ENCODE measurements at regions not wholly inside any gene's neighbourhood (a gene's known extent, or its start where the extent isn't known, plus 50 kb on each side); places are given as distances from the start of the nearest gene placed in this dataset.
"Not testable (repeated sequence)": the region's sequence is repeated elsewhere in the genome, so short reads cannot be mapped to it uniquely, and the experiment has no call there.

DNA sequence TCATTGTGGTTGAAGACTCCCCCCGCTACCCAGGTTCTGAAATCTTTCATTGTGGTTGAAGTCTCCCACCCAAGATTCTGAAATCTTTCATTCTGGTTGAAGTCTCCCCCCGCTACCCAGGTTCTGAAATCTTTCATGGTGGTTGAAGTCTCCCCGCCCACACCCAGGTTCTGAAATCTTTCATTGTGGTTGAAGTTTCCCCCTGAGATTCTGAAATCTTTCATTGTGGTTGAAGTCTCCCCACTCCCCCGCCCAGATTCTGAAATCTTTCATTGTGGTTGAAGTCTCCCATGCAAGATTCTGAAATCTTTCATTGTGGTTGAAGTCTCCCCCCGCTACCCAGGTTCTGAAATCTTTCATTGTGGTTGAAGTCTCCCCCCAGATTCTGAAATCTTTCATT lies 916.0 kb downstream of the BRD1 start:
- not testable (repeated sequence) for DNase-seq (ENCODE audit: low spot score)

DNA sequence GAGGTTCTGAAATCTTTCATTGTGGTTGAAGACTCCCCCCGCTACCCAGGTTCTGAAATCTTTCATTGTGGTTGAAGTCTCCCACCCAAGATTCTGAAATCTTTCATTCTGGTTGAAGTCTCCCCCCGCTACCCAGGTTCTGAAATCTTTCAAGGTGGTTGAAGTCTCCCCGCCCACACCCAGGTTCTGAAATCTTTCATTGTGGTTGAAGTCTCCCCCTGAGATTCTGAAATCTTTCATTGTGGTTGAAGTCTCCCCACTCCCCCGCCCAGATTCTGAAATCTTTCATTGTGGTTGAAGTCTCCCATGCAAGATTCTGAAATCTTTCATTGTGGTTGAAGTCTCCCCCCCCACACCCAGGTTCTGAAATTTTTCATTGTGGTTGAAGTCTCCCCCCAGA lies 916.6 kb downstream of the BRD1 start:
- DNase-seq (ENCODE audit: low spot score): not testable (repeated sequence)

DNA sequence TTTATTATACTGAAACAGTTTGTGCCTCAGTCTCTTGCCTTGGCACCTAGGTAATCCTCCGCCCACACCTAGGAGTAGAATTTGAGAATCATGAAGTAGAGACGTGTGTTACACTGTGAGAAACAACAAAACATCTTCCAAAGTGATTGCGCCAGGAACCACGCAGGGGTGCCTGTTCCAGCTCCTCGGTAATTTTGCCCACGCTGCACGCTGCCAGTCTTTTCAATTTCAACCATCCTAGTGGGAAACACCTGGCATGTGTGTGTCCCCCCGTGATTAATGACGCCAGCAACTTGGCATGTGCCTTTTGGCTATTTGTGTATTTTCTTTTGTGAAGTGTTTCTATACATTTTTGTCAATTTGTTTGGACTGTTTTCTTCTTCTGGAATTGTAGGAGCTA lies 919.1 kb downstream of the BRD1 start:
- no peak for DNase-seq (ENCODE audit: low spot score)

DNA sequence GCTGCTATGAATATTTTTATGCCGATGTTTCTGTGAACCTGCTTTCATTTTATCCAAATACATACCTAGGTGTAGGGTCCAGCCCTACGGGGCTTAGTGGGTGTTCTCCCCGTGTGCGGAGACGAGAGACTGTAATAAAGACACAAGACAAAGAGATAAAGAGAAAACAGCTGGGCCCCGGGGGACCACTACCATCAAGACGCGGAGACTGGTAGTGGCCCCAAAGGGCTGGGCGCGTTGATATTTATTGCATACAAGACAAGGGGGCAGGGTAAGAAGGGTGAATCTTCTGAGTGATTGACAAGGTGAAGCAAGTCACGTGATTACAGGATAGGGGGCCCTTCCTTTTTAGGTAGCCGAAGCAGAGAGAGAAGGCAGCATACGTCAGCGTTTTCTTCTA lies 920.1 kb downstream of the BRD1 start:
- no peak for DNase-seq (ENCODE audit: low spot score)

DNA sequence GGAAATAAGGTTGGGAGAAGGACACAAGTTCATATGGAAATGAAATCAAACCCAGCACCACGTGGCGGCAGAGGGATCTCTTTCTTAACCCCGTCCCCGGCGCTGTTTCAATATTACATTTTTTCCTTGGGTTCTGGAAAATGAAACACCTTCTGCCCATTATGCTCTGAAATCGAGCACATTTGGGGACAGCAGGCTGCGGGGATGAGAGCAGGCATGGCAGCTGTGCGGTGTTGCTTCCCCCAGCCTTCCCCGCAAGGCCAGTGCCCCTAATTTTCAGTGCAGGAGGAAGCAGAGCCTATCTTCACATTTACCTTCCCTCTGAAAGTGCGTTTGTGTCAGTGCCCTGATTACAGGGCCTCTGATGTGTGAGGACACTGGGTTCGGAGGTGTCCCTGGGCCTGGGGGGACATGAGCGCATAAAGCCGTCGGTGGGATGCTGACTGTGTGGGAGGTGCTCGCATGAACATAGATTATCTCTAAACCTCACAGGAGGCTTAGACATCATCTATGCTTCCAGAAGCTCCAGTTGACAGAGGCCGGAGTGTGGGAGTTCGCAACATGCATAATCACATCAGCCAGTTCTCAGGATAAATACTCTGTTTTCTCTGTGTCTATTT lies 921.3 kb downstream of the BRD1 start:
- no peak for DNase-seq (ENCODE audit: low spot score)

GRCh38 chr22:48905206-48905975 lies 922.3 kb downstream of the BRD1 start:
- no peak for DNase-seq (ENCODE audit: low spot score)

GRCh38 chr22:48902983-48903650 lies 924.6 kb downstream of the BRD1 start:
- no peak for DNase-seq (ENCODE audit: low spot score)

GRCh38 chr22:48902001-48902869 lies 925.4 kb downstream of the BRD1 start:
- DNase-seq (ENCODE audit: low spot score): no peak

- DNase-seq (ENCODE audit: low spot score): no peak
These were observed 926.3 kb downstream of the BRD1 start for GRCh38 chr22:48901324-48901723.

GRCh38 chr22:48900626-48901025 lies 927.0 kb downstream of the BRD1 start:
- DNase-seq (ENCODE audit: low spot score): no peak

- no peak for DNase-seq (ENCODE audit: low spot score)
These were observed 927.4 kb downstream of the BRD1 start for GRCh38 chr22:48900327-48900597.

GRCh38 chr22:48899523-48900326 lies 927.9 kb downstream of the BRD1 start:
- no peak for DNase-seq (ENCODE audit: low spot score)

- no peak for DNase-seq (ENCODE audit: low spot score)
These were observed 929.0 kb downstream of the BRD1 start for GRCh38 chr22:48898524-48899250.

DNA sequence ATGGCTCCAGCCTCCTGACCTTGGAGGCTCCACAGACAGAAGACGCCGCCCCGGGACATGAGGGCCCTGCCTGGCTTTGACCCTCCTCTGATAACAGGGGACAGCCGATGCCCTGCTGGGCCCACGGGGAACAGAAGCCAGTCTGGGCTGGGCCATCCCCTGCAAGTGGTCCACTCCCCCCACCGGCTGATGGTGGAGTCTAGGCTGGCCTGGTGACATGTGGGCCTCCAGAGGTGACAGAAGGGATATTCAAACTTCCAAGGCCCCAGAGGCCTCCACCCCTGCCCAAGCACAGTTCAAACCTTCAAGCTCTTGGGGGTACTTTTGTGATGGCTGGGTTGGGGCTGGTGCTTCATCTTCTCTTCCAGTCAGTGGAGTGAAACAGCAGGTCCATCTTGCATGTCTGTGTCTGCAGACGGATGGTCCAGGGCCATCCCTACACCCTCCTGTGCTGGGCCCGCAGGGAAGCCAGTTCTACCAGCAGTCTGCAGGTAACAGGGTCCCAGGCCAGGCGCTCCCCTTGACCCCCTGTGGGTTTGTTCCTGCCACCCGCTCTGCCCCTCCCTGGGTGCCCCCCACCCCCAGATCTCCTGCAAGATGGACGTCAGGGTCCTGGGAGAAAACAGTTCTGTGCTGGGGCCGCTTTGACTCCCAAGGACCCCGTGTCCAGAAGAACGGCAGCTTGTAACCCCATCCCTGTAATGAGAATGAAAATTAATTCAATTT lies 929.9 kb downstream of the BRD1 start:
- DNase-seq (ENCODE audit: low spot score): no peak

DNA sequence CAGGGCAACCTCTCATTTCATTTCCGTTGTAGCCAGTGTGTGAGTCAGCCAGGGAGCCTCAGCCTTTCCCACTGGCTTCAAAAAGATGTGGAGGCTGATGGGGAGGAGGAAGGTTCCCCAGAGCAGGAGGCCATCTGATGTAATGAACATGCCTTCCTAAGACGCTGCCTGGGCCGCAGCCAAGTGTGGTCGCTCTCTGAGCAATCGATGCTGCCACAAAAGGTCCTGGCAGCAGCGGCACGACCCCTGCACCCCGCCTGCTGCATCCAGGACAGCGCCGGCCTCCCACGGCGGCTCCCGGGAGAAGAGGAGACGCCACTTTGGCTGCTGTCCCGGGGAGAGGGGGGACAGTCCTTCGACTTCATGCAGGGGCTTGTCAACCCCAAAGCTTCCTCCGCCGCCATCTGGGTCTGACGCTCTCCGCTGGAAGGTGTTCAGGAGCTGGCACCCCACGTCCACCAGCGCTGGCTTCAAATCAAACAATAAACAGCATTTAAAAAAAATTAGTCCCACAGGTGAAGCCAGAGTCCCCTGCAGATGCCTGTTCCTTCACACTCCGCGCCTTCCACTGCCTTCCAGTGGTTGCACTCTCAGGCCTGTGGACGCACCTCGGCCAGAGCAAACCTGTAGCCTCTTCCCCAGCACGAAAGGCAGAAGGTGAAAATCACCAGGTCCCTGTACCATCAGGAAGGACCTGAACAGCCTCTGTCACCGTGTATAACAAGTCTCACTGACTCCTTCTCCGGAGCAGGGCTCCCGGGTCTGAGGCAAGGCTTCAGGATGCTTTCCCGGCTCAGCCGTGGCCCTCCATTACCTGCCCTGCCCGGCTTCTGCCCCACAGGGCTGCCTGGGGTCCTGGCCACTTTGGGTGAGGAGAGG lies 930.7 kb downstream of the BRD1 start:
- no peak for DNase-seq (ENCODE audit: low spot score)

- no peak for DNase-seq (ENCODE audit: low spot score)
These were observed 931.6 kb downstream of the BRD1 start for GRCh38 chr22:48895831-48896765.

GRCh38 chr22:48895336-48895735 lies 932.3 kb downstream of the BRD1 start:
- no peak for DNase-seq (ENCODE audit: low spot score)

- no peak for DNase-seq (ENCODE audit: low spot score)
These were observed 932.8 kb downstream of the BRD1 start for GRCh38 chr22:48894804-48895250.
